ENCODE measurements at regions not wholly inside any gene's neighbourhood (a gene's known extent, or its start where the extent isn't known, plus 50 kb on each side); places are given as distances from the start of the nearest gene placed in this dataset.

- no peak for TF ChIP-seq CTCF (IDR thresholded peaks at IDR 0.05; ENCODE audit: poor library complexity)
- no peak for TF ChIP-seq EZH2phosphoT487 (IDR thresholded peaks at IDR 0.05; ENCODE audit: low read depth, severe bottlenecking, unreplicated experiment)
These were observed 1626.4 kb downstream of the C4orf33 start for GRCh38 chr4:130722361-130722760.

All from hepatocyte (in vitro differentiated cells).